Activated CD4-positive, alpha-beta T cell treated with anti-CD3 and anti-CD28 coated beads, Interleukin-2, Interleukin-6, amounts not matched to agents 100 ng/mL and 50 ng/mL, durations not matched to agents 16 hours and 8 hours (primary cell): ENCODE measurements at regions not wholly inside any gene's neighbourhood (a gene's known extent, or its start where the extent isn't known, plus 50 kb on each side); places are given as distances from the start of the nearest gene placed in this dataset.

Experiments
- DNase-seq: peaks from one replicate; pipeline ENCODE4 v3.0.0-alpha.2; 2020

DNA sequence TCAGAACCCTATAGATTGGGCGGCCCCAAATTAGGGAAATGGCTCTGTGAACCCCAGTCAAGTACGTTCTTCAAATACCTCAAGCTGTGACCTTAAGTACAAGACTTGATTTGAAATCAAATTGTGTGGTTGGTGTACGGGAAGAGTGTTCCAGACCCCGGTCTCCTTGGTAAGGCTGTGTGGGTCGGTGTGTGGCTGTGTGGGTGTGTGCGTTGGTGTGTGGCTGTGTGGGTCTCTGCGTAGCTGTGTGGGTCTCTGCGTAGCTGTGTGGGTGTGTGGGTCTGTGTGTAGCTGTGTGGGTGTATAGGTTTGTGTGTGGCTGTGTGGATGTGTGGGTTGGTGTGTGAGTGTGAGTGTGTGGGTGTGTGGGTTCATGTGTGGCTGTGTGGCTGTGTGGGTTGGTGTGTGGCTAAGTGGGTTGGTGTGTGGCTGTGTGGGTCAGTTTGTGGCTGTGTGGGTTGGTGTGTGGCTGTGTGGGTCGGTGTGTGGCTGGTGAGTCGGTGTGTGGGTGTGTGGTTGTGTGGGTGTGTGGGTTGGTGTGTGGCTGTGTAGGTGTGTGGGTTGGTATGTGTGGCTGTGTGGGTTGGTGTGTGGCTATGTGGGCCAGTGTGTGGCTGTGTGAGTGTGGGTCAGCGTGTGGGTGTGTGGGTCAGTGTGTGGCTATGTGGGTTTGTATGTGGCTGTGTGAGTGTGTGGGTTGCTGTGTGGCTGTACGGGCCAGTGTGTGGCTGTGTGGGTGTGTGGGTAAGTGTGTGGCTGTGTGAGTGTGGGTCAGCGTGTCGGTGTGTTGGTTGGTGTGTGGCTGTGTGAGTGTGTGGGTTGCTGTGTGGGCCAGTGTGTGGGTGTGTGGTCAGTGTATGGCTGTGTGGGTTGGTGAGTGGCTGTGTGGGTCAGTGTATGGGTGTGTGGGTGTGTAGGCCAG, 238.7 kb upstream of the ZFHX3 start:
- no peak for DNase-seq

DNA sequence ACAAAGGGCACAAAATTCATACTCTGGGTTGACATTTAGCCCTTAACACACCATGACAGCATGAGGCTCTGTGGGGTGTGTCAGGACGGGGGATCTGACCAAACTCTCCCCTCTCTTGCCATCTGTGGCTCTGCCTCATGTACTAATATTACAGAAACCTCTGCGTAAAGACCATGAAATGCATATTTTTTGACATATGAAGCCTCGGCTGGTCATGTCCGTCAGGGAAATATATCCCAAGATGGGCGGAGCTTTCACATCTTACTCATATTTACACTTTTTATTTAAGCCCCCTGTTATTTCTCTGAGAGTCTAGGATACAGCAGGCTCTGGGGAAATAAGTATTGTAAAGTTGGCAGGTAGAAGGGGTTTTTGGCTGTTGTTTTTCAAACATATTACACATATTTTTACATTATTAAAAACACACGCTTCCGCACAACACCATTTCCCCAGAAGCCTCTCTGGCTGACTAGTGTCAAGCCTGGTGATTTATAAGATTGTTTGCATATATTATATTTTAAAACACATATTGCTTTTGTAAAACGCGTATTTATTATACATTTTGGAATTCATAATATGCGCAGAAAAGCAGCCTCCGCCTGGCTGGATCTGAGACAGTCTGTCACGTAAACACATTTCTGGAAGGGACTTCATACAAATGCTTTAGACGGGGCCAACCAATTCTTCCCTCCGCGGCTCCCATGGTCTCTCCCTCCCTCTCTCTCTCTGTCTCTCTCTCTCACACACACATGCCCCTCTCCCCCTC, 237.7 kb upstream of the ZFHX3 start:
- no peak for DNase-seq

DNA sequence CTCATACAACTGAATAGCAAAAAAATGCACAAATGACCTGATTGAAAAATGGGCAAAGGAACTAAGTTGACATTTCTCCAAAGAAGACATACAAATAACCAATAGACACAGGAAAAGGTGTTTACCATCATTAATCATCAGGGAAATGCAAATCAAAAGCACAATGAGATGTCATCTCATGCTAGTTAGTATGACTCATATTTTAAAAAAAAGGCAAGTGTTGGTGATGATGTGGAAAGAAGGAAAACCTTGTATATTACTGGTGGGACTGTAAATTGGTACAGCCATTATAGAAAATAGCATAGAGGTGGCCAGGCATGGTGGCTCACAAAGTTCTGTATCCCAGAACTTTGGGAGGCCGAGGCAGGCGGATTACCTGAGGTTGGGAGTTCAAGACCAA, 232.5 kb upstream of the ZFHX3 start:
- no peak for DNase-seq

GRCh38 chr16:73279451-73279850, 231.5 kb upstream of the ZFHX3 start:
- DNase-seq, result no peak

GRCh38 chr16:73277071-73277470, 229.1 kb upstream of the ZFHX3 start:
- no peak for DNase-seq

- DNase-seq, result no peak
These were observed 227.5 kb upstream of the ZFHX3 start for GRCh38 chr16:73275448-73275847.

GRCh38 chr16:73275024-73275423, 227.1 kb upstream of the ZFHX3 start:
- DNase-seq, result no peak

GRCh38 chr16:73274140-73274539, 226.2 kb upstream of the ZFHX3 start:
- no peak for DNase-seq

- no peak for DNase-seq
These were observed 220.6 kb upstream of the ZFHX3 start for GRCh38 chr16:73268366-73268993.

DNA sequence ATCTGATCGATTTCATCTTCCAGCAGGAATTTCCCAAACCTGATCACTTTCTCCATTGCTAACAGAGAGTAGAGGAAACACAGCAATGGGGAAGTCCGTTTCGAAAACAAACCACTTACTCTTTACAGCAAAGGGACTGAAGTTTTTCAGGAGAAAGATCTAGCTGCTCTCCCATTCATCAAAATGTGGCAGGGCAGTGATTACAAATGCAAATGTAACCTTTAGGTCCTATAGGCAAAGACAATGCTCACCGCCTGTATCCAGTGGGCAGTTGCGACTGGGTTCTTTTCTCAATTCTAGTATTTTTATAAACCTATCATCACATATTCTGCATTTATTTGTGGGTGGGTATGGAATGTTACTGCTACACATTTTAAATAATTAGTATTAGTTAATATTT, 218.0 kb upstream of the ZFHX3 start:
- no peak for DNase-seq

DNA sequence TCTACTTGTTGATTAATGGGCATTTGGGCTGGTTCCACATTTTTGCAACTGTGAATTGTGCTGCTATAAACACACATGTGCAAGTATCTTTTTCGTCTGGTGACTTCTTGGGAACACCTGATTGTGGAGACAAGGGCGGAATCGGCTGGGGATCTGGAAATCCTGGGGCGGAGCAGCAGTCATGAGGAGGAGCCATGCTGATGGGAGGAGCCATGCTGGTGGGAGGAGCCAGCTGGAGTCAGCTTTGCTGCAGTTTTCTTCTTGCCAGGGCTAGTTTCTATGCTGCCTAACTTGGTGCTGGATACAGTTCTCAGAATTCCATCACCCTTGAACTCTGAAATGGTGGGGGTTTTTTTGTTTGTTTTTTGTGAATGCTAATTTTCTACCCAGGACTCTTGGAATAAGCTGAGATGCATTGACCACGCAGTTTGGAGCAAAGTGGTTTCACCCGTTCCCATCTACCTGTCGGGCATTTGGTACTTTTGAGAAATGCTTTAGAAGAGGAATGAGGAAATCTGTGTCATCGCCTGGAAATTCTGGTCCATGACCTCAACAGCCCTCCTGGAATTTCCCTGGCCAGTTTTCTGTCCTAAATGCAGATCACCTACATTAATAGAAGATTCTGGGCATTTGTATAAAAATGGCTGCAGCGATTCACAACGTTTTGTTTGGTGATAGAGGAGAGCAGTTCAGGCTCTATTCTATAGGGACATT, 217.4 kb upstream of the ZFHX3 start:
- no peak for DNase-seq

DNA sequence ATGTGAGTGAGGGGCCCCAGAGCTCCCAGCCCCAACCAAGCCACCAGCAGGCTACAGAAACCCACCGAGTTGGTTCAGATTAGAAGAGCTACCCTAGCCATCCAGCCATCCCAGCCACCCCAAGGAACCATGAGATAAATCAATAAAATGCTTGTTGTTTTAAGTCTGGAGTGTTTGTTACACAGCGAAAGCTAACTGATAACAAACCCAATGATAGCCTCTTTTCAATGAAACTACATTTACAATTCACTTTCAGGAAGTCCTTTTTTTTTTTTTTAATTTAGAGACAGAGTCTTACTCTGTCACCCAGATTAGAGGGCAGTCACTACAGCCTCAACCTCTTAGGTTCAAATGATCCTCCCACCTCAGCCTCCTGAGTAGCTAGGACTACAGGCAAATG, 215.0 kb upstream of the ZFHX3 start:
- no peak for DNase-seq

DNA sequence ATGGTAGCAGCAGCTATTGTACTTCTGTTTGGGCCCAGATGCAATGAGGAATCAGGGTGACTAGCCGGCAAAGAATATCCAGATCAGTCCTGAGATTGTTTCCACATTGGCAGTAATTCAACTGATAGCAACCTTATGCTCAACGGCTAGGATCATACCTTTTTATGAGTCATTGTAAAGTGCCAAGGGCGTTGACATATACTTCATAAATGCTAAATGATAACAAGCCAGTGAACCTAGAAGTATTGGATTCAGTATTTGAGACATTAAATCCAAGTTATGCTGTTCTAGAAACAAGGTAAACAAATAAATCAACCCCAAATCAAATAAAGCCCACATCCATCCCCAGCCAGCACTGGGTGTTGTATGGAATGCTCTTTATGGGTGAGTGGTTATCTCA, 207.1 kb upstream of the ZFHX3 start:
- DNase-seq, result no peak

DNA sequence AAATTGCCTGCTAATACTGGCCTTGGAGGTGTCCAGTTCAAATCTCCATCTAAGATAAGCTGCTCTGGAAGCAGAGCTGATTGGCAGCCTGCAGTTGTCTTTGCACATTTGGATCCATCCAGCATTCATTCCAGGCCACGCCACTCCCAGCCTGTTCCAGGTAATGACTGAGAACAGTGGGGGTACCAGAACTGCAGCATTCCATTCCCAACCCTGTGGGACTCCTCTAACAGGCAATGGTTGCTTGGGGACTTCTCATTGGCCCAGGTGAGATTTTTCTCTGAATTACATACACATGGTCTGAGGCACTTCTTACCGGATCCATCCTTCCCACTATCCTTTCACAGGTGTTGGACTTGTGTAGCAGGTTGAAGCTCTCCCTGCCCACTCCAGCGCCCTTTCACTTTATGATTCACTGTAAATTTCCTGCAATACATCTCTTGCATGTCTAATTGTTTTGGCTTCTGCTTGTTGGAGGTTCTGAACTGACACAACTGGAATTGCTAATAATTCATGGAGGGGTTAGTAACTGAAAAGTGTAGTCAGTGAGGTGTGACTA, 206.1 kb upstream of the ZFHX3 start:
- DNase-seq, result no peak

DNA sequence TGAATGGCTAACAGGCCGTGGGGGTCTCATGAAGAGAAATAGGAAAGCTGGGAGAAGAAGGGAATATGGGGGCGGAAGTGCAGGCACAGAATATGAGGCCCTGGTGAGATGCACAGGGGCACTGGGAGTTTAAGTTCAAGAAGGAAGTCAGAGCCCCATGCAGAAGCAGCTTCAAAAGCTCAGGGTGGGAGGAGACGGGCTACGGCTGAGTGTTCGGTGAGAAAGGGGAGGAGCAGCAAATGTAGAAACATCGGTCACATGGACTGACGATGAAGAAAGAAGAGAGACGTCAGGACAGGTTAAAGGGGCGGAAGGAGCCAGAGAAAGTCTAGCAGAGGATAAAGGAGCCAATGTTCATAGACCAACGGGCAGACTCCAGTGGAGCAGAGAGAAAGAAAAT, 204.5 kb upstream of the ZFHX3 start:
- no peak for DNase-seq

- DNase-seq, result no peak
These were observed 203.7 kb upstream of the ZFHX3 start for GRCh38 chr16:73251608-73252007.

GRCh38 chr16:73248316-73248715, 200.4 kb upstream of the ZFHX3 start:
- DNase-seq, result no peak

GRCh38 chr16:73240920-73241319, 193.0 kb upstream of the ZFHX3 start:
- no peak for DNase-seq

- DNase-seq, result no peak
These were observed 189.7 kb upstream of the ZFHX3 start for GRCh38 chr16:73237601-73238000.

DNA sequence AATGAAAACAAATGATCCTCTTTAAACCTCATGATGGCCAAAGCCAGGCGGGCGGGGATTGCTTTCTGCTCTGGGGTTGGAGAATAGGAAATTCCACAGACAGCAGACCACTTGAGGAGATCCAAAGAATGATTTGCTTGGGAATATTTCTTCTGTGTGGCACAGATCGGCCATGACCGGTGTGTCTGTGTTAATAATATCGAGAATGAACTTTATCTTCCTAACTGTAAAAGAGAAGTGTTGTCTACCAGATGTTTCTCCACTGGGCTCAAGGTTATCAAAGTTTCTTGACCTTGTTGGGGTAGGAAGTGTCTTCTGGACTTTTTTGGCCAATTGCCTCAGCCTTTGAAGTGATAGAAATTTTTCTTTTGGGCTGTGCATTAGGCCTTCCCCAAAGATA, 186.6 kb upstream of the ZFHX3 start:
- DNase-seq, result no peak

DNA sequence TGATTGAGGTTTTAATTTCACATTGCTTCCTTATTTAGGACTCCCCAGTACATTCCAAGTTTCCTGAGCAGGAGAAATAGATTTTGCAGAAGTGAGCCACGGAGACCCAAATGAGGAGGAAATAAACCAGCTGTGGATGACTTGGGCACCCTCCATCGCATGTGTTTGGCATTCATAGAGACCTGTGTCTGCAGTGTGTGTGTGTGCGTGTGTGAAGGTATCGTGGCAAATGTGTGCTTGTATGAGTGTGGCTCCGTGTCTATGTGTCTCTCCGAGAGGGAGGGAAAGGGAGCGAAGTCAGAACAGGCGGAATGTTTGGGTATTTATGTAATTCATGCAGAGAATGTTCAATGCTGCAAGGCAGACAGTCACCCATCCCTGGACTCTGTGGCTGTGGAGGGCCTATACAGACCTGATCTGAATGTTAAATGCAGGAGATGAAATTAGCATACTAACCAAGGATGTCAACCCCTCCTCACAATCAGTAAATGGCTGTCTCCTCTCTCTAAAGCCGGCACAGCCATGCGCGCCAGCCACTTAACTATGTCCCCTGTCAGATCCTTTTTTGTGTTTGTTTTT, 186.0 kb upstream of the ZFHX3 start:
- no peak for DNase-seq

GRCh38 chr16:73233329-73233765, 185.4 kb upstream of the ZFHX3 start:
- DNase-seq, result no peak
